ENCODE measurements at regions not wholly inside any gene's neighbourhood (a gene's known extent, or its start where the extent isn't known, plus 50 kb on each side); places are given as distances from the start of the nearest gene placed in this dataset.
A peak's percentile ranks its signal among the peaks of the same experiment; 100 is the strongest.

- intact Hi-C loops (cut with DNase I; ENCODE audit: low total_unique reads) = no loop called here
- Histone ChIP-seq H3K4me3 (no peak overlapping the region), H3K36me3 (no peaks in the 10 kb centered on the region), H3K27ac (no peak overlapping the region), H3K4me1 (no peaks in the 10 kb centered on the region), H3K9me3 (no peaks in the 10 kb centered on the region), H3K27me3 (no peaks in the 10 kb centered on the region)
- DNase-seq = peak; percentile 6 to 12
- no peak for TF ChIP-seq POLR2A (IDR thresholded peaks at IDR 0.05)
- no peak for TF ChIP-seq CTCF (IDR thresholded peaks at IDR 0.05)
Observed at GRCh38 chr4:1502976-1503375, 96.7 kb upstream of the NKX1-1 start.

- DNase-seq = peak; percentile 6 to 8
- Histone ChIP-seq H3K27ac (no peak overlapping the region), H3K36me3 (no peaks in the 10 kb centered on the region), H3K27me3 (no peaks in the 10 kb centered on the region), H3K9me3 (no peaks in the 10 kb centered on the region), H3K4me3 (no peak overlapping the region), H3K4me1 (no peaks in the 10 kb centered on the region)
- intact Hi-C loops (cut with DNase I; ENCODE audit: low total_unique reads) = no loop called here
- no peak for TF ChIP-seq CTCF (IDR thresholded peaks at IDR 0.05)
- TF ChIP-seq POLR2A (IDR thresholded peaks at IDR 0.05) = no peak
Observed at GRCh38 chr4:1502501-1502886, 96.3 kb upstream of the NKX1-1 start.

GRCh38 chr4:1501754-1502500 is 95.7 kb upstream of the NKX1-1 start:
- no peaks in the 10 kb centered on the region for H3K27me3 ChIP-seq
- DNase-seq = peak; percentile 7
- TF ChIP-seq CTCF (IDR thresholded peaks at IDR 0.05) (no peak), POLR2A (IDR thresholded peaks at IDR 0.05) (no peak)
- no peaks in the 10 kb centered on the region for H3K4me1 ChIP-seq
- H3K27ac ChIP-seq = no peak overlapping the region
- intact Hi-C loops (cut with DNase I; ENCODE audit: low total_unique reads) = no loop called here
- H3K36me3 ChIP-seq = no peaks in the 10 kb centered on the region
- no peak overlapping the region for H3K4me3 ChIP-seq
- no peaks in the 10 kb centered on the region for H3K9me3 ChIP-seq

GRCh38 chr4:1500966-1501753 is 94.9 kb upstream of the NKX1-1 start:
- Histone ChIP-seq H3K9me3 (no peaks in the 10 kb centered on the region), H3K27me3 (no peaks in the 10 kb centered on the region), H3K27ac (no peak overlapping the region), H3K4me3 (no peak overlapping the region), H3K4me1 (no peaks in the 10 kb centered on the region), H3K36me3 (no peaks in the 10 kb centered on the region)
- peak in 1 of 2 donors; percentile 6 for DNase-seq
- TF ChIP-seq CTCF (IDR thresholded peaks at IDR 0.05) (no peak), POLR2A (IDR thresholded peaks at IDR 0.05) (no peak)
- intact Hi-C loops (cut with DNase I; ENCODE audit: low total_unique reads) = no loop called here

Data from uterus (tissue), 3 donors.